ENCODE measurements at regions not wholly inside any gene's neighbourhood (a gene's known extent, or its start where the extent isn't known, plus 50 kb on each side); places are given as distances from the start of the nearest gene placed in this dataset.

DNA sequence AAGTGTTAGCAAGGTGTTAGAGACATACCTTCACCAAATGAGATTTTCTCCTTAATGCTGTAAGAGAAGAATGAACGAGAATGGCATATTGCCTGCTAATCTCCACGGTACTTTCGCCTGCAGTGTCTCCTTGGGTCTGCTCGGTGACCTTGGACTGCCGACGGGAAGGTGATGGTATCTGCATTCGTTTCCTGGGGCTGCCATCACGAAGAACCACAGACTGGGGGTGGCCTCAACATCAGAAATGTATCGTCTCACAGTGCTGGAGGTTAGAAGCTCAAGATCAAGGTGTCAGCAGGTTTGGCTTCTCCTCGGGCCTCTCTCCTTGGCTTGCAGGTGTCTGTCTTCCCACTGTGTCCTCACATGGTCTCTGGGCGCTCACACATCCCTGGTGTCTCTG, 86.3 kb upstream of the TNRC6C start:
- Histone ChIP-seq H3K36me3 (ENCODE audit: control insufficient read depth, insufficient read depth, low read length) (no peaks in the 10 kb centered on the region), H3K27me3 (replicated peaks; ENCODE audit: control insufficient read depth, insufficient read depth, low read length) (no peaks in the 10 kb centered on the region; the same call in 1 of the 2 replicates), H3K4me3 (replicated peaks; ENCODE audit: low read depth, low read length) (no peak overlapping the region)
- TF ChIP-seq, protein P1, sequence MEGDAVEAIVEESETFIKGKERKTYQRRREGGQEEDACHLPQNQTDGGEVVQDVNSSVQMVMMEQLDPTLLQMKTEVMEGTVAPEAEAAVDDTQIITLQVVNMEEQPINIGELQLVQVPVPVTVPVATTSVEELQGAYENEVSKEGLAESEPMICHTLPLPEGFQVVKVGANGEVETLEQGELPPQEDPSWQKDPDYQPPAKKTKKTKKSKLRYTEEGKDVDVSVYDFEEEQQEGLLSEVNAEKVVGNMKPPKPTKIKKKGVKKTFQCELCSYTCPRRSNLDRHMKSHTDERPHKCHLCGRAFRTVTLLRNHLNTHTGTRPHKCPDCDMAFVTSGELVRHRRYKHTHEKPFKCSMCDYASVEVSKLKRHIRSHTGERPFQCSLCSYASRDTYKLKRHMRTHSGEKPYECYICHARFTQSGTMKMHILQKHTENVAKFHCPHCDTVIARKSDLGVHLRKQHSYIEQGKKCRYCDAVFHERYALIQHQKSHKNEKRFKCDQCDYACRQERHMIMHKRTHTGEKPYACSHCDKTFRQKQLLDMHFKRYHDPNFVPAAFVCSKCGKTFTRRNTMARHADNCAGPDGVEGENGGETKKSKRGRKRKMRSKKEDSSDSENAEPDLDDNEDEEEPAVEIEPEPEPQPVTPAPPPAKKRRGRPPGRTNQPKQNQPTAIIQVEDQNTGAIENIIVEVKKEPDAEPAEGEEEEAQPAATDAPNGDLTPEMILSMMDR (IDR thresholded peaks at IDR 0.05; ENCODE audit: insufficient read depth, low read length, poor library complexity, severe bottlenecking): no peak
- DNase-seq (ENCODE audit: extremely low read depth, insufficient read length): no peak

DNA sequence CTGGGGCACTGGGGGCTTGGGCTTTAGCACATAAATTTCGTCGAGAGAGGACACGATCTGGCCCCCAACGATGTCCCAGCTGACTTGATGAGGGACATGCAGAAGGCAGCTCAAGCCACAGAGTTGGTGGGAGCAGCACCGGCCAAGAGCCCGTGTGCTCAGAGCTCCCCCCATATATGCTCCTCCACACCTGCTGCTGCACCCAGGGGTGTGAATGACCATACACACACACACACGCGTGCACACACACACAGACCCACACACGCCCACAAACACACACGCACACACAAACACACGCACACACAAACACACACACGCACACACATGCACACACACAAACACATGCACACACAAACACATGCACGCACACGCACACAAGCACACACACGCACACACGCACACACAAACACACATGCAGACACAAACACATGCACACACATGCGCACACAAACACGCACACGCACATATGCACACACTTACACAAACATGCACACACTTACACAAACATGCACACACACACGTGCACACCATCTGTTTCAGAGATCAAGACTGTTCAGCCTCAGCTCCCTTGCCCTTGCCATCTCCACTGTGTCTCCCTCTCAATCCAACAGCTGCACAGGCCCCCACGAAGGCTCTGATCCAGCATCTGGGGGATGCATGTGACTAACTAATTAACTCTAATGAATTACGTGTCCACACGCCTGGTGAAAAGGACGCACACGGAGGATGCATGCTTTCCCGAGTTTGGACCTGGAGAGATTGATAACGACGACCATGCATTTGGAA, 85.6 kb upstream of the TNRC6C start:
- Histone ChIP-seq H3K4me3 (replicated peaks; ENCODE audit: low read depth, low read length) (no peak overlapping the region), H3K36me3 (ENCODE audit: control insufficient read depth, insufficient read depth, low read length) (no peaks in the 10 kb centered on the region), H3K27me3 (replicated peaks; ENCODE audit: control insufficient read depth, insufficient read depth, low read length) (no peaks in the 10 kb centered on the region; the same call in 1 of the 2 replicates)
- TF ChIP-seq, protein P1 (IDR thresholded peaks at IDR 0.05; ENCODE audit: insufficient read depth, low read length, poor library complexity, severe bottlenecking): no peak
- no peak for DNase-seq (ENCODE audit: extremely low read depth, insufficient read length)

DNA sequence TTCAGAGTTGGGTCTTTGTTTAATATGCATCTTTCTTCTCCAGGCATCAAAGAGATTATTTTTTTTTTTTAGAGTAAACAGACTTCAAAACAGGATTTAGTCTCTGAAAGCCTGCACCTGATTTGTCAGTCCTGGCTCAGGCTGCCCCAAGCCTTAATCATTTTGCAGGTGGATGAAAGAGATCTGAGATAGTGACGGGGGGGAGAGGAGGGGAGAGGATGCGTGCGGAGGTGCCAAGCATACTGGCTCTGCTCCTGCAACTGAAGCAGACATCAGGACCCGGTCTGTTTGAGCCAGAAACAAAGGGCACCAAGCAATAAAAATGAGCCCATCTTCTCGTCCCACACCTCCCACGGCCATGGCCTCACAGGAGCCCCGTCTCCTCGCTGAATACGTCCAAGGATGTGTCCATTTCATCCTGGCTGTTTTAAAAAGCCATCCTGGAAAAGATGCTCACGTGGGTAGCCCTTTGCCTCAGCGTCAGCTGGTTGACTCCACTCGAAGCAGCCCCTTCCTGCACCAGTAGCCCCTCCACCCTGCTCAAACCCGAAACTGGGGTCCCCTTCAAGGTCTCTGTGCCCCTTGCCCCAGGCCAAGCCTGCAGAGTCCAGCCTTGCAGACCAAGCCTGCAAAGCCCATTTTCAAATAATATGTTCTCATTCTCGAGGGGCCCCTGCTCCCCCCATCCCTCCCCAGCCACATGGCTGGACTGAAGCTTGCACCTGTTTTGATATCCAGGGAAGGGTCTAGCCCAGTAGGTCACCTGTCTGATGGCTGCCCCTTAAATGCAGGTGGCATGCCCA, 84.8 kb upstream of the TNRC6C start:
- DNase-seq (ENCODE audit: extremely low read depth, insufficient read length): no peak
- Histone ChIP-seq H3K27me3 (replicated peaks; ENCODE audit: control insufficient read depth, insufficient read depth, low read length) (no peaks in the 10 kb centered on the region; the same call in 1 of the 2 replicates), H3K4me3 (replicated peaks; ENCODE audit: low read depth, low read length) (no peak overlapping the region), H3K36me3 (ENCODE audit: control insufficient read depth, insufficient read depth, low read length) (no peaks in the 10 kb centered on the region)
- TF ChIP-seq, protein P1 (IDR thresholded peaks at IDR 0.05; ENCODE audit: insufficient read depth, low read length, poor library complexity, severe bottlenecking): no peak

GRCh38 chr17:77874303-77875050, 84.0 kb upstream of the TNRC6C start:
- Histone ChIP-seq H3K36me3 (ENCODE audit: control insufficient read depth, insufficient read depth, low read length) (no peaks in the 10 kb centered on the region), H3K4me3 (replicated peaks; ENCODE audit: low read depth, low read length) (no peak overlapping the region), H3K27me3 (replicated peaks; ENCODE audit: control insufficient read depth, insufficient read depth, low read length) (no peaks in the 10 kb centered on the region; the same call in 1 of the 2 replicates)
- TF ChIP-seq, protein P1 (IDR thresholded peaks at IDR 0.05; ENCODE audit: insufficient read depth, low read length, poor library complexity, severe bottlenecking): no peak
- no peak for DNase-seq (ENCODE audit: extremely low read depth, insufficient read length)

DNA sequence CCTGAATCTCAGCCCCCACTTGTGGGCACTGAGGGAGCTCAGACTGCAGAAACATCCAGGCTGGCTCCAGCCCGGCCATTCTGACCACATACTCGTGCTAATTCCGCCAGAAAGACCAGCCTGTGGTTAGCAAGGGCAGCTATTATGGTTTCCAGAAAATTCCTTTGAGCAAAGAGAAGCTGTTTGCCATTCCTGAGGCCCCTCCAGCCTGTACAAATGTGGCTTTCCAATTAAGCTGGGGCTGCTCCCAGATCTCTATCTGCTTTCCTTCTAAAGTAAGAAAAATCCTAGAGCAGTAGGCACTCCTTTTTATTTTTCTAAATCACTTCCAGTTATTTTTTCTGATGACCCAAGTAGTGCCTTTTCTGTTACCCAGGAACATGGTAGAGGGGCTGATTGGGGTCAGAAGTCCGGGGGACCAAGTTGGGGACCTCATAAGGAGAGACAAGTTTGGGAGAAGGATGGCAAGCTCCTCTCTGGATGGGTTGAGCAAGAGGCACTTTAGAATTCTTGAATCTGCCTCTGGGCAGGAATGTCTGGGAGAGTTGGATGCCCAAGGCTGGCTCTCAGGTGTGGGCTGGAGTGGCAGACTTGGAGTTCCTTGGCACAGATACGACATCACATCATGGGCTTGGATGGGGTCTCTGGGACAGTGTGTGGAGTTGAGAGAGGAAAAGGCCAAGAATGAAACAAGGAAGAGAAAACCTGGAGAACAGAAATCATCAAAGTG, 83.3 kb upstream of the TNRC6C start:
- TF ChIP-seq, protein P1 (IDR thresholded peaks at IDR 0.05; ENCODE audit: insufficient read depth, low read length, poor library complexity, severe bottlenecking): no peak
- no peaks in the 10 kb centered on the region for H3K36me3 ChIP-seq (ENCODE audit: control insufficient read depth, insufficient read depth, low read length)
- H3K27me3 ChIP-seq (replicated peaks; ENCODE audit: control insufficient read depth, insufficient read depth, low read length): no peaks in the 10 kb centered on the region; the same call in 1 of the 2 replicates
- DNase-seq (ENCODE audit: extremely low read depth, insufficient read length): no peak
- H3K4me3 ChIP-seq (replicated peaks; ENCODE audit: low read depth, low read length): no peak overlapping the region

Data from GM06990 (cell line).